Inferior parietal cortex (tissue), 1 donor: ENCODE measurements at regions not wholly inside any gene's neighbourhood (a gene's known extent, or its start where the extent isn't known, plus 50 kb on each side); places are given as distances from the start of the nearest gene placed in this dataset.

ENCODE experiments used
- DNase-seq: peaks from one replicate; pipeline ENCODE4 v3.0.0-alpha.2; 2016; ENCODE audit errors: extremely low spot score

- DNase-seq, result no peak
These were observed 389.6 kb upstream of the SALL3 start for GRCh38 chr18:78589916-78590437.

DNA sequence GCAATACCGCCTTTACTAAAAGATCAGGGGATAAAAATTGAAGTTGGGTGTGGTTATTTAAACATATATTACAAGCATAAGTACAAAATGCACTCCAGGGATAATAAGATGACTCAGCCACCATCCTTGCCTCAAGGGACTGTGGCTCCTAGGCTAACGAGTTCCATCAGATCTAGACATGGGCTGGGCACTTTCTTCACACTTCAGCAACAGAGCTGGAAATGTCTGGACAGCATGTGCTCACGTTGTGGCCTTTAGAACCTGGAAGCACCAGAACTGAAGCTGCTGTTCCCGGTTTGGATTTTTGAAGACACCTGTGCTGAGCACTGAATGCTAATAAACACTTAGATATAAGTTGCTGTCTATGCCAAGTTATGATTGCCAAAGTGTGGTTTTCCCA, 384.2 kb upstream of the SALL3 start:
- no peak for DNase-seq

- no peak for DNase-seq
These were observed 383.6 kb upstream of the SALL3 start for GRCh38 chr18:78595924-78596573.

- no peak for DNase-seq
These were observed 382.7 kb upstream of the SALL3 start for GRCh38 chr18:78596794-78597345.

- DNase-seq, result no peak
These were observed 378.3 kb upstream of the SALL3 start for GRCh38 chr18:78601349-78601748.

DNA sequence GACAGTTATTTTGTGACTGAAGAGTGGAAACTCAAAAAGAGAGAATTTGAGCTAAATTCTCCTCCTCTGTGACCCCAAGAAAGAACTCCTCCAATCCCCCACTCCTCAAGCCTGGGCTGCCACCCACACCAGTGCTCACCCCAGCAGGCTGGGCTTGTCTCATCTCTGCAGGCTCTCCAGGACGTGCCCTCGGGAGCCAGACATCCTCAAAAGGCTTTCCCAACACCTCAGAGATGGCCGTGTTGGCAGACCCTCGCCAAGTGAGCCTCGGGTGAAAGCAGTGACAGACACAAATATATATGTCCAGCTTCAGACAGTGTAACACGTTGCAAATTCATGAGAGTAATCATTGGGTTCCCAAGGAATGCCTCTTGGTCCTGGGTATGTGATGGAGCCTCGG, 377.7 kb upstream of the SALL3 start:
- no peak for DNase-seq

DNA sequence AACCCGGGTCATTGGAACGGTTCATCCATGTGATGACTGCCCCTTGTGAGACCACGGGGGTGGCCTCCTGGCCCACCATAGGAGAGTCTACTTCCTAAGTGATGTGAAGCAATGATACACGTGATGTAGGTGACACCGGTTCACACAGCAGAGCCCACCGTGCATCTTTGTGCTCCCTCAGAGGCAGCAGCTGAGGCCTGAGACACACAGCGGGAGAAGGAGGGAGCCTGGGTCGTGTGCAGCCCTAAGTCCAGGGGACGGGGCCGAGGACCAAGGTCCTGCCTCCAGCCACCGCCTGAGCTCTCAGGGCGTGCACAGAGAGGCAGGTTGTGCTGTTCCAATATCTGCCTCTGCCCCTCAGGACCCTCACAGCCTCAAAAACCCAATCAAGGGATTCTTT, 377.2 kb upstream of the SALL3 start:
- no peak for DNase-seq

GRCh38 chr18:78603102-78603983, 376.3 kb upstream of the SALL3 start:
- no peak for DNase-seq

DNA sequence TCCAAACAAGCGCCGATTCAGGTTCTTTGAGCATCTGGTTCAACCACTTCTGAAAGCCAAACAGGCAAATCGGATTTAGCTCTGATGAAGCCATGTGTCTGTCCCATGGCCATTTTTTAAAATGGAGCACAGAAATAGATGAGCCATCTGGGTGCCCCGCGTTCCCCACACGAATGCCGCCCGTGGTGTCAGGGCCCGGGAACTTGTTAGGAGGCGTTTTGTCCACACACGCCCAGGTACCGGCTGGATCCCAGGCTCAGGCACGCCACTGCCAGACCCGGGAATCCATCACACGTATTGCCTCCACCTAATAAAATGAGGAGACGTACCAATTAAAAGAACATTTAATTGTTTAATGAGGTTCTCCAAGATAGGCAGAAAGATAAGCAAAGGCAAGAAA, 374.4 kb upstream of the SALL3 start:
- DNase-seq, result no peak

GRCh38 chr18:78607221-78607620, 372.4 kb upstream of the SALL3 start:
- DNase-seq, result no peak

DNA sequence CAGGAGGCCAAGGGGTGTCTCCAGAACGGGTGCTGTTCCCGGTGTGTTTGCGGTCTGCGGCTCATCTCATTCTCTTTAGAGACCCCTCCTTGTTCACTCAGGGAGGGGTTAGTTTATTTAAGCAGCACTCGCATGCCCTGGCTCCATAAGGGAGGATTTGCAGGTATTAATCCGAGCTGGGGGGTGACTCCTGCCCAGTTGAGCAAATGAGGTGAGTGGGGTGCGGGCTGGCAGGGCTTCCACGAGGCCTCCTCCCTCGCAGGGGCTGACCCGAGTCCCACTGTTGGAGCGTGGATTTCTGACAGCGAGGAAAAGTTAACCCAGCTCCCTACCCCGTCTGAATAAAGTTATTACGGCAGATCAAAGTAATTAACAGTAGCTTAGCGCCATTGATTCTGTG, 371.8 kb upstream of the SALL3 start:
- DNase-seq, result no peak

DNA sequence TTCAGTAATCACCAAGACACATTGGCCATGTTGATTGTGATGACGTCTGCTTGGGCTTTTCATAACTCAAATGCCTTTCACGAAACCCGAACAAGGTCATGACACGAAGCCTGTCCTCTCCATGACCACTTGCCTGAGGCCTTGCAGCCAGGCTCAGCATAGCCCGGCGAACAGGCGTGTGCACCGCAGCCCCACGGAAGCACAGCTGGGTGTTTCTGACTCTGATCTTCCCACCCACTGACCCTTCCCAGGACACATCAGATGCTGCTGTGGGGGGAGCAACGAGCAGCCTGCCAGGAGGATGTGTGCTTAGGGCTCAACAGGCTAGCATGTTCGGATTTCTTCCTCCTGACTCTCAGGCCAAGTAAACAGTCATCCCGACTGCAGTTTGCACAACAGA, 369.4 kb upstream of the SALL3 start:
- no peak for DNase-seq

DNA sequence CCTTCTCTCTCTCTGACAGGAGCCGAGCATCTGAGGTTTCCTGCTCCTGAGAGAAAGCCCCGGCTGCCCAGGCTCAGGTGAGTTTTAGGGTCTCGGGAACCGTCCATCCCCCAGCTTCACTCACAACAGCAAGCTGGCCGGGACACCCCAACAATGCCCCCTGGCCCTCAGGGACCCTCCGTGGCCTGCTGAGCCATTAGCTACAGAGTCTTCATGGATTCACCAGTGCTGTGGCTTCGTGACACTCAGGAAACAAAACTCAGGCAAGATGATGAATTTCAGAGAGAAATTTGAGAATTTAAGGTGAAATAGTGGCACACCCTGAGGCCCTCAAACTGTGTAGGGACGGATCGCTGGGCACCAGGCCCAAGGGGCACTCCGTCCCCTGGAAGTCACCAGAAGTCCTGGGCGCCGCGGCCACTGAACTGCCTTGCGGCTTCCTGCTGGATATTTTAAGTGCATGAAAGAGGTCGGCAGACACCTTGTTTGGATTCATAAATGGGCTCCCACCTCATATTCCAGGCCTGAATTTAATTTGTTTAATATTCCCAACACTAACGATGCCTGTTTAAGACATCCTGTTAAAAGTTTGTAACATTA, 368.3 kb upstream of the SALL3 start:
- no peak for DNase-seq

DNA sequence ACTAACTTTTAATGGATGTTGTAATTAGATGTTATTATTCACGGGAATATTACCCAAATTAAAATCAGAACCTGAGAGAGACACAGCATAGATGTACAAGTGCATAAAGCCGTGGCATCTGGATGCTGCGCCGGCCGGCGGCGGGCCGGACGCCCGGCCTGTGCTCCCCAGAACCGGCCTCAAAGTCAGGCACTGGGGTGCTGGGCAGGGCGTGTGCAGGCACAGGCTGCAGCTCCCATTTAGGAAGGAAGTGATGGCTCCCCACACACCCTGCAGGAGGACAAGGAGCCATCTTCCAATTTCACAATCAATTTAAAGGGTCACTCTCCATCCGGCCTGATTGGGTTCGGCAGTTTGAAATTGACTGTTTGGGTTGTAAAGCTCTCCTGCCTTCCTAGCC, 367.7 kb upstream of the SALL3 start:
- DNase-seq, result no peak

DNA sequence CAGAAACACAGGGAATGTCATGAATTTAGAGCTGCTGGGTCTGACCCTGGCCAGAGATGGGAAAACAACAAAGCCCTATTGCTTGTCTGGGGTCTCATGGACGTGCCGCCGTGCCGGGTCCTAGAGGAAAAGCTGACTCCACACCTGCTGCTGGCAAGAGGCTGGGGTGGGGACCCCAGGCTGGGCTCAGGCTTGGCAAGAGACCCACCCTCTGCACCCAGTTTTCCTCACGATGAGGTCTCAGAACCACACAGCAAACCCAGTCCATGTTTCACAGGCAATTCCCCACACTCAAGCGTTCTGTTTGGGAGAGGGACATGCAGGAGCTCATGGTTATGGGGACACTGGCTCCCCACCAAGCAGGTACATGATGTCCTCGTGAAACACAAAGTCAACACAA, 367.3 kb upstream of the SALL3 start:
- no peak for DNase-seq

DNA sequence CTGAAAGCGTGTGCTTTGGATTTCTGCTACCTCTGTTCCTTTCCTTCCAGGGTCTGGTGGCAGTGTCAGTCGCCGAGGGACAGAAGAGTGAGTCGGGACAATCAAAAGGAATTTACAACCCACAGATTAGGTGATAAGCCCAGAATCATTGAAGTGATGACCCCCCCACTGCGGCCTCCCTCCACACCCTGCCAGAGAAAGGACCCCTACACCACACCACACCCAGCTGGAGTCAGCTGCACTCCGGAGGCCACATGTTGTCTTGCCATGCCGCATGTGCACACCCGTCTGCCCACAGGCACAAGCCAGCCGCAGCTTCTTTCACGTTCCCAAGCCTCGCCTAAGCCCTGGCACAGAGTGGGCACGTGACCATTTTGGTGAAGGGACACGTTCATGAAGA, 366.8 kb upstream of the SALL3 start:
- no peak for DNase-seq

- DNase-seq, result no peak
These were observed 360.9 kb upstream of the SALL3 start for GRCh38 chr18:78618726-78619125.

GRCh38 chr18:78619854-78620253, 359.8 kb upstream of the SALL3 start:
- DNase-seq, result no peak

DNA sequence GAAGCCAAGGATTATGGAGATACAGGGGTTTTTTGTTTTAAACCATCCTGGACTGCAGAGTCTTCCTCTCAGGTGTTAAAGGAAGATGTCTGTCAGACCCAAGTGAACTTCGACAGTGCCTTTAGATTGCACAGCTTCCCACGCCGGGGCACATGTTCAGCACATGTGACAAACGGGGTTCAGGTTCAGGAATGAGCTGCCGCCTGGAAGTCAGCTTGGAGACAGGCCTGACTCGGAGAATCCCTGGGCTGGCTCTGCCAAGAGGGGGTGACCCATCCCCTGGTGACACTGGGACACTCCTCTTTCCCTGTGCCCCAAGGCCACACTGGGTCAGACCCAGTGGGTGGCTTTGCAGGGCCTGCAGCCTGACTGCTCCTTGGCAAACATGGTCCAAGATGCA, 359.3 kb upstream of the SALL3 start:
- no peak for DNase-seq

GRCh38 chr18:78621141-78621755, 358.4 kb upstream of the SALL3 start:
- DNase-seq, result no peak

GRCh38 chr18:78622251-78622906, 357.2 kb upstream of the SALL3 start:
- no peak for DNase-seq
